ENCODE measurements at regions not wholly inside any gene's neighbourhood (a gene's known extent, or its start where the extent isn't known, plus 50 kb on each side); places are given as distances from the start of the nearest gene placed in this dataset.

GRCh38 chr17:5695480-5695879 is 111.2 kb upstream of the NLRP1 start:
- no peak for DNase-seq

GRCh38 chr17:5698959-5699358 is 114.7 kb upstream of the NLRP1 start:
- no peak for DNase-seq

GRCh38 chr17:5699814-5700213 is 115.5 kb upstream of the NLRP1 start:
- DNase-seq = no peak

GRCh38 chr17:5700745-5701144 is 116.4 kb upstream of the NLRP1 start:
- no peak for DNase-seq

GRCh38 chr17:5701381-5701780 is 117.1 kb upstream of the NLRP1 start:
- no peak for DNase-seq

- no peak for DNase-seq
Measured at GRCh38 chr17:5702951-5703510, 118.7 kb upstream of the NLRP1 start.

GRCh38 chr17:5703736-5704135 is 119.4 kb upstream of the NLRP1 start:
- no peak for DNase-seq

- no peak for DNase-seq
Measured at GRCh38 chr17:5705081-5705875, 121.0 kb upstream of the NLRP1 start.

GRCh38 chr17:5705876-5706576 is 121.7 kb upstream of the NLRP1 start:
- no peak for DNase-seq

GRCh38 chr17:5706577-5707210 is 122.4 kb upstream of the NLRP1 start:
- peak; percentile 66 for DNase-seq

- no peak for DNase-seq
Measured at GRCh38 chr17:5707482-5707881, 123.2 kb upstream of the NLRP1 start.

- DNase-seq = no peak
Measured at GRCh38 chr17:5708344-5708743, 124.0 kb upstream of the NLRP1 start.

- DNase-seq = no peak
Measured at GRCh38 chr17:5711344-5711743, 127.0 kb upstream of the NLRP1 start.

GRCh38 chr17:5714993-5715392 is 130.7 kb upstream of the NLRP1 start:
- no peak for DNase-seq

GRCh38 chr17:5715478-5715877 is 131.2 kb upstream of the NLRP1 start:
- no peak for DNase-seq

- no peak for DNase-seq
Measured at GRCh38 chr17:5718726-5719125, 134.4 kb upstream of the NLRP1 start.

GRCh38 chr17:5719976-5720375 is 135.7 kb upstream of the NLRP1 start:
- DNase-seq = no peak

- no peak for DNase-seq
Measured at GRCh38 chr17:5730373-5730772, 146.1 kb upstream of the NLRP1 start.

- no peak for DNase-seq
Measured at GRCh38 chr17:5740937-5741336, 156.6 kb upstream of the NLRP1 start.

- DNase-seq = no peak
Measured at GRCh38 chr17:5741810-5742209, 157.5 kb upstream of the NLRP1 start.

- DNase-seq = no peak
Measured at GRCh38 chr17:5745111-5745813, 161.0 kb upstream of the NLRP1 start.

- DNase-seq = no peak
Measured at GRCh38 chr17:5747276-5747675, 163.0 kb upstream of the NLRP1 start.

- DNase-seq = no peak
Measured at GRCh38 chr17:5747964-5748363, 163.7 kb upstream of the NLRP1 start.
